Kidney epithelial cell (primary cell): ENCODE measurements at regions not wholly inside any gene's neighbourhood (a gene's known extent, or its start where the extent isn't known, plus 50 kb on each side); places are given as distances from the start of the nearest gene placed in this dataset.
"Not testable (repeated sequence)": the region's sequence is repeated elsewhere in the genome, so short reads cannot be mapped to it uniquely, and the experiment has no call there.

Experiments used
- DNase-seq: peaks from one replicate; pipeline ENCODE4 v3.0.0-alpha.2; 2010; ENCODE audit warnings: low read depth
- H3K27me3 ChIP-seq: 2 replicates; pipeline ENCODE4 v1.6.0; 2011; ENCODE audit warnings: low read length; ENCODE audit not compliant: control insufficient read depth, insufficient read depth
- H3K36me3 ChIP-seq: 2 replicates; pipeline ENCODE4 v1.5.1; 2011; ENCODE audit warnings: low read length; ENCODE audit not compliant: control insufficient read depth, insufficient read depth
- H3K4me3 ChIP-seq: 2 replicates; pipeline ENCODE4 v1.5.1; 2011; ENCODE audit warnings: low read depth, mild to moderate bottlenecking, control low read depth, low read length
- TF ChIP-seq, protein P1 (sequence below): IDR thresholded peaks from 2 replicates; pipeline ENCODE4 v1.5.1; 2011; ENCODE audit warnings: mild to moderate bottlenecking, moderate library complexity, low read length, control low read depth, inconsistent platforms; ENCODE audit not compliant: insufficient read depth, poor library complexity, severe bottlenecking

DNA sequence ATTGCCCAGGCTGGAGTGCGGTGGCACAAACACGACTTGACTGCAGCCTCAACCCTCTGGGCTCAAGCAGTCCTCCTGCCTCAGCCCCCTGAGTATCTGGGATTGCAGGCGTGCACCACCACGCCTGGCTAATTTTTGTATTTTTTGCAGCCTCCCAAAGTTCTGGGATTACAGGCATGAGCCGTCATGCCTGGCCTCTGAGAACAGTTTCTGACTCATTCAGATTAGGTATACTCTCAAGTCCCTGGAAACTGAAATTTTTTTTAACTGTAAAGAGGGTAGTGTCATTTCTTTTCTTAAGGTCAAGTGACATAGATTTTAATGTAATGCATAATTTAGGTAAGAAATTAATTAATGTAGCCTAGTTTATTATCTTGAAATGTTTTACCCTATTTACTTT lies 104.7 kb downstream of the SEPTIN7 start:
- TF ChIP-seq, protein P1, sequence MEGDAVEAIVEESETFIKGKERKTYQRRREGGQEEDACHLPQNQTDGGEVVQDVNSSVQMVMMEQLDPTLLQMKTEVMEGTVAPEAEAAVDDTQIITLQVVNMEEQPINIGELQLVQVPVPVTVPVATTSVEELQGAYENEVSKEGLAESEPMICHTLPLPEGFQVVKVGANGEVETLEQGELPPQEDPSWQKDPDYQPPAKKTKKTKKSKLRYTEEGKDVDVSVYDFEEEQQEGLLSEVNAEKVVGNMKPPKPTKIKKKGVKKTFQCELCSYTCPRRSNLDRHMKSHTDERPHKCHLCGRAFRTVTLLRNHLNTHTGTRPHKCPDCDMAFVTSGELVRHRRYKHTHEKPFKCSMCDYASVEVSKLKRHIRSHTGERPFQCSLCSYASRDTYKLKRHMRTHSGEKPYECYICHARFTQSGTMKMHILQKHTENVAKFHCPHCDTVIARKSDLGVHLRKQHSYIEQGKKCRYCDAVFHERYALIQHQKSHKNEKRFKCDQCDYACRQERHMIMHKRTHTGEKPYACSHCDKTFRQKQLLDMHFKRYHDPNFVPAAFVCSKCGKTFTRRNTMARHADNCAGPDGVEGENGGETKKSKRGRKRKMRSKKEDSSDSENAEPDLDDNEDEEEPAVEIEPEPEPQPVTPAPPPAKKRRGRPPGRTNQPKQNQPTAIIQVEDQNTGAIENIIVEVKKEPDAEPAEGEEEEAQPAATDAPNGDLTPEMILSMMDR = no peak
- no peaks in the 10 kb centered on the region for H3K36me3 ChIP-seq
- peak; percentile 10 for DNase-seq
- no peak overlapping the region for H3K4me3 ChIP-seq
- no peaks in the 10 kb centered on the region for H3K27me3 ChIP-seq

DNA sequence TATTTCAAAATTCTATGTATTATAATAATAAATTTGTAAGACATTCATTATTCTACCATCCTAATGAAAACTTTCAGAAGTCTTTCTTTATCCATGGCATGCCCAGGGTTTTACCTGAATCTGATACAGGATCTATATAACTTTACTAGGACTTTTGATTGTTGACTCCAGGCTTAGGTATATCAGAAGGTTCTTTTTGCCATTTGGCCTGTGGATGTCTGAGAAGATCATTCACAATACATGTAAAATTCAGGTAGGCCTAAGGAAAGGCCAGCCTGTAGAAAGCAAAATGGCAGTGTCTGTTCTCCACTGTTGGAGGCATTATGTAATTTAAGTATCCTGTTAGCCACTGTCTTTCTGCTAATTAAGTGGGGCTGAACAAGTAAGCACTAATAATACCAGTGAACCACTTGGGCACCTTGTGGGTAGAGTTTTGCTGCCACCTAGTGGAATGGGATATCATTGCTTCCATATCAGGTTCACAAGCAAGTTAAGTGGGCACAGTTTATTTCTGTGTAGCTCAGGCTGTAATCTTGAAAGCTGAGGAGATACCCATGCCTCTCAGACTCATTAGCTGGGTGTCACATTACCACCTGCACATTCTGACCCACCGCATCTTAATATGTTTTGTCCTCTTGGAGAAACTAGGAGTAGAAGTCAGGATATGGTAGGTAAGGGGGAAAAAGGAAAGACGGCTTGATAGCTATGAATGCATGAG lies 105.5 kb downstream of the SEPTIN7 start:
- no peaks in the 10 kb centered on the region for H3K27me3 ChIP-seq
- TF ChIP-seq, protein P1 = peak; percentile 77
- no peaks in the 10 kb centered on the region for H3K36me3 ChIP-seq
- DNase-seq = peak; percentile 31
- H3K4me3 ChIP-seq = no peak overlapping the region

DNA sequence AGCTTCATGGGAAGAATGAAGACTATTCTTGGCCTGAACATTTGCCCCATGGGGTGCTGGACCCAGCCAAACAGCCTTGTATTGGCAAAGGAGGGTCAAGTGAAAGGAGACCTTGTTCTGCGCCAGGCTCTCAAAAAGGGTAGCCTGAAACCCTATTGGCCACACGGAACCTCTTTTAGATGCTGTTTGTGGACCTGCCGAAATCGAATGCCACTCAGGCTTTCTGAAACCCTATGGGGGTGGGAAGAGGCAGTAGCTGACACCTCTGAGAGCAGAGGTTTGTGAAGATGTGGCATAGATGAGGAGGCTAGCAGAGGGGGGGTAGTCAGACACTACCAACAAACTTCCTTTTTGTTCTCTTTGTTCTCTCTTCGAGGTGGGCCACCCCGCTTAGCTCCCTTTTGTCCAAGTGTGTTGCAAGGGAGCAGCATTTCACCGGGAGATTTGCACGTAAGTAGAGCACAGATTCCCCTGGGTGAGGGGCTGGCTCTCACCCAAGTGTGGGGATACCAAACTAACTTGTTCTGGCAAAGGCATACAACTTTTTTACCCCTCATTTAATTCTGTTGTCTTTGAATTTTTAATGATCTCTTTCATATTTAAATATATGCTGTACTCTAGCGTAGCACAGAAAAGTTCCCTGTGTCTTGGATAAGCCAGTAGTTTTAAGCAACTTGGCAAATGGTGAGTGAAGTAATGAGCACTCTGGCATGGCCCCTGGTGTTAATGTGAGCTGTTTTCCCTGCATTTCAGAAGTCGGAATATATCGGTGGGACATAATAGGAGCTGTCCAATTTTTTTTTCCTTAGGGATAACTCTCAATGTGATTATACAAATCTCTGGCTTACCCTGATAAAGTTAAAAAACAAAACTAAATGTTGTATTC lies 107.7 kb downstream of the SEPTIN7 start:
- no peak for DNase-seq

DNA sequence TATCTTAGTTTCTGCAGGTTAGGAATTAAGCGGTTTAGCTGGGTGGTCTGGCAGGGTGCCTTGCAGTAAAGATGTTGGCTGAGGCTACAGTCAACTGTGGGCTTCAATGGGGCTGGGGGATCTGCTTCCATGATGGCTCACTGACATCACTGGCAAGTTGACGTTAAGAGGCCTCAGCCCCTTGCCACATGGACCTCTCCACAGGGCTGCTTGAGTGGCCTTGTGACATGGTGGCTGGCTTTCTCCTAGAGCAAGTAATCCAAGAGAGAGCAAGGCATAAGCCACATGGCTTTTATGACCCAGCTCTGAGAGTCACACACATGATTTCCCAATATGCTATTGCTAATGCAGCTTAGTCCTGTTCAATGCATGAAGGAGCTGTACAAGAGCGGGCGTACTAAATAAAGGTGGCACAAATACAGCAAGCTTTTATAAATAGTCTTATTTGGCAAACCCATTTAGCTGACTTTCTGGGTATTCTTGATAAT lies 109.1 kb downstream of the SEPTIN7 start:
- no peak for DNase-seq
- H3K4me3 ChIP-seq = no peak overlapping the region
- no peaks in the 10 kb centered on the region for H3K36me3 ChIP-seq
- H3K27me3 ChIP-seq = no peaks in the 10 kb centered on the region
- TF ChIP-seq, protein P1 = no peak

More for the DNA sequence above, 107.7 kb downstream of the SEPTIN7 start:
- no peaks in the 10 kb centered on the region for H3K36me3 ChIP-seq
- no peak overlapping the region for H3K4me3 ChIP-seq
- TF ChIP-seq, protein P1 = no peak
- H3K27me3 ChIP-seq = no peaks in the 10 kb centered on the region

DNA sequence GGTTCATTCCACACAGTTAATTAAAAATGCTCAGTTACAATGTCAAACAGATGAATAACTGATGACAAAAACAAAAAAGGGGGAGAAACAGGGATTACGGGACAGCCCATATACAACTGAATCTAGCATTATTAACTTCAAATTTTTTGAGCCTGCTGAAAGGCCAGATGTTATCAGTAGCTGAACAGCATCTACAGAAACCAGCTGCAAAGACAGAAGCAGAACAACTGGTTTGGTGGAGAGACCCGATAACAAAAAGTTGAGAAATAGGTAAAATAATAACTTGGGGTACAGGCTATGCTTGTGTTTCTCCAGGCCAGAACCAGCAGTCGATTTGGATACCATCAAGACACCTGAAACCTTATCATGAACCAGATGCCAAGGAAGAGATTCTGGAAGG lies 109.8 kb downstream of the SEPTIN7 start:
- not testable (repeated sequence) for H3K36me3 ChIP-seq, H3K4me3 ChIP-seq, H3K27me3 ChIP-seq, DNase-seq

DNA sequence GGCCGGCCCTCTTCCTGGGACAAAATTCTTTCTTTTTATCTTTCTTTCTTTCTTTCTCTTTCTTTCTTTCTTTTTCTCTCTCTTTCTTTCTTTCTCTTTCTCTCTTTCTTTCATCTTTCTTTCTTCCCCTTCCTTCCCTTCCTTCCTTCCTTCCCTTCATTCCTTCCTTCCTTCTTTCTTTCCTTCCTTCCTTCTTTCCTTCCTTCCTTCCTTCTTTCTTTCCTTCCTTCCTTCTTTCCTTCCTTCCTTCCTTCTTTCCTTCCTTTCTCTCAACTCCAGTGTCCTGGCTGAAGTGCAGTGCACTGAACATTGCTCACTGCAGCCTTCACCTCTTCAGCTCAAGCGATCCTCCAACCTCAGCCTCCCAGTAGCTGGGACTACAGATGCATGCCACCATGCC lies 112.5 kb downstream of the SEPTIN7 start:
- not testable (repeated sequence) for H3K4me3 ChIP-seq, H3K27me3 ChIP-seq, H3K36me3 ChIP-seq, DNase-seq

DNA sequence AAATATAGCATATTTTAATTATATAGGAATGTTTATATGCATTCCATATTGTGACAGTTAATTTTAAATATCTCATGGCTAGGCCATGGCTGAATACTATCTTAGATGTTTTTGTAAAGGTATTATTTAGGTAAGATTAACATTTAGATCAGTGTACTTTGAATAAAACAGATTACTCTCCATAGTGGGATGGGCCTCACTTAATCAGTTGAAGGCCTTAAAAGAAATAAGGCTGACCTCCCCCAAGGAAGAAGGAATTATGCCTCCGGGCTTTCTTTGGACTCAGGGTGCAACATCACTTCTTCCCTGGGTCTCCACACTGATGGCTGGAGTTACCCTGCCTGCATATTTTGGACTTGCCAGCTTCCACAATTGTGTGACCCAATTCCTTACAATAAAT lies 113.4 kb downstream of the SEPTIN7 start:
- not testable (repeated sequence) for H3K36me3 ChIP-seq, DNase-seq, H3K27me3 ChIP-seq

DNA sequence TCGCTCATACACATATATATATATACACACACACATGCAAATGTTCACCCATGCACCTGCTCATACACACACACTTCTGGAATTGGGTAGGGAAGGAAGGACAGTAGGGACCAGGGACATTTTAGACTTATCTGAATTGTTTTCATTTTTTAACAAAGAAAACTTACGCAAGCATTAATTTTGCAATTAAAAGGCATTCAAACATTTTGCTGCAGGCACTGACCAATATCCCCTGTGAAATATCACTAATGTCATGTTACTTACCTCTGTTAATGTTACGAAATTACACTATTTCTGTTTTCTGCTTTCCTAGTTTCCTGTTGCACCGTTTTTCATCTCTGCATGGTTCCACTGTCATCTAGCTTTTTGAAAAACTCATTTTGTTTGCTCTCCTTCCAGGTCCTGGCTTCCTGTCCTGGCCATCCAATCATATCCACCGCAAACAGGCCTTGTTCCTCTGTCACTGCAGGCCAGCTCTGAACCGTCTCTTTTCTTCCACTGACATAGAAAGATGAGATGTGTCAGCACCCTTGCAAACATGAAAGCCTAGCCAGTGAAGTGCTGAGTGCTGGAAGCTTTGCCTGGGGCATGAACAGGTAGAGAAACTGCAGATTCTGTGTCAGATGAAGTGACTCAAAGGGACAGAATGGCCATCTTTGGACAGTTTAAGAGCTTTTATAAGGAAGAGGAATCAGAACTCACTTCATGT lies 114.5 kb downstream of the SEPTIN7 start:
- not testable (repeated sequence) for DNase-seq, H3K36me3 ChIP-seq, H3K27me3 ChIP-seq, H3K4me3 ChIP-seq

More for the DNA sequence above, 113.4 kb downstream of the SEPTIN7 start:
- H3K4me3 ChIP-seq = not testable (repeated sequence)

DNA sequence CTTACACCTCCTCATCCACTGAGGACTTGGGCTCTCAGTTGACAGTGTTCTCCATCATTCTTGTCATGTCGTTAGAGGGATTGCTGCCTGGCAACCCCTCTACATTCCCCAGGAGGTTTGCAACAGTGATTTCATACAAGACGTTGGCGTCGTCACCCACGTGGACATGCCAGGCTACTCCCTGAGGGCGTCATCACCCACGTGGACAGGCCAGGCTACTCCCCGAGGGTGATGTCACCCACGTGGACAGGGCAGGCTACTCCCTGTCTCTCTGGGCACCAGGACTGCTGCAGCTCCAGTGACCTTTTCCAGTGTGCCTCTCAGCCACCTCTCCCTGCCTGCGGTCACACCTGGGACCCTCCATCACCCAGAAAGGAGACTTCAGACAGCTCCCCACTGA lies 117.4 kb downstream of the SEPTIN7 start:
- not testable (repeated sequence) for H3K36me3 ChIP-seq, H3K4me3 ChIP-seq, H3K27me3 ChIP-seq, DNase-seq

DNA sequence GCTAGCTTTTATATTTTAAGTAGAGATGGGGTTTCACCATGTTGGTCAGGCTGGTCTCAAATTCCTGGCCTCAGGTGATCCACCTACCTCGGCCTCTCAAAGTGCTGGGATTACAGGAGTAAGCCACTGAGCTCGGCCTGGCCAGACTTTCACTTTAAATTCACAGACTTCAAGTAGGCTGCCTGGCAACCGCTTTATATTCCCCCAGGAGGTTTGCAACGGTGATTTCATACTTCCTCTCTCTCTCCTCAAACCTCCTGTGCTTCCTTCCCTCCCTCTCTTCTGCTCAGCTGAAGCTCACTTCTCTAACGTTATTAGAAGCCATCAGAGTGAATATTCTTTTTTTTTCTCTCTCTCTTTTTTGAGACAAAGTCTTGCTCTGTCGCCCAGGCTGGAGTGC lies 118.8 kb downstream of the SEPTIN7 start:
- H3K36me3 ChIP-seq, H3K4me3 ChIP-seq, DNase-seq, H3K27me3 ChIP-seq: not testable (repeated sequence)
